ENCODE measurements at regions not wholly inside any gene's neighbourhood (a gene's known extent, or its start where the extent isn't known, plus 50 kb on each side); places are given as distances from the start of the nearest gene placed in this dataset.

GRCh38 chr9:90975781-90976538 is 174.3 kb downstream of the SYK start:
- FAIRE-seq: no peak
- no peak for DNase-seq (ENCODE audit: extremely low spot score, insufficient read length, low read depth)

GRCh38 chr9:90979138-90979551 is 177.5 kb downstream of the SYK start:
- no peak for FAIRE-seq
- no peak for DNase-seq (ENCODE audit: extremely low spot score, insufficient read length, low read depth)

- FAIRE-seq (no peak), DNase-seq (ENCODE audit: extremely low spot score, insufficient read length, low read depth) (no peak)
Observed at GRCh38 chr9:90979639-90980038, 178.0 kb downstream of the SYK start.

GRCh38 chr9:90981726-90982125 is 180.1 kb downstream of the SYK start:
- DNase-seq (ENCODE audit: extremely low spot score, insufficient read length, low read depth) (no peak), FAIRE-seq (no peak)

GRCh38 chr9:90983394-90983793 is 181.8 kb downstream of the SYK start:
- FAIRE-seq (no peak), DNase-seq (ENCODE audit: extremely low spot score, insufficient read length, low read depth) (no peak)

GRCh38 chr9:90985631-90986030 is 184.0 kb downstream of the SYK start:
- DNase-seq (ENCODE audit: extremely low spot score, insufficient read length, low read depth) (no peak), FAIRE-seq (no peak)

GRCh38 chr9:90986161-90986560 is 184.5 kb downstream of the SYK start:
- no peak for DNase-seq (ENCODE audit: extremely low spot score, insufficient read length, low read depth)
- no peak for FAIRE-seq

- FAIRE-seq (no peak), DNase-seq (ENCODE audit: extremely low spot score, insufficient read length, low read depth) (no peak)
Observed at GRCh38 chr9:90987566-90987965, 185.9 kb downstream of the SYK start.

- no peak for DNase-seq (ENCODE audit: extremely low spot score, insufficient read length, low read depth)
- FAIRE-seq: no peak
Observed at GRCh38 chr9:90988318-90988717, 186.7 kb downstream of the SYK start.

- DNase-seq (ENCODE audit: extremely low spot score, insufficient read length, low read depth) (no peak), FAIRE-seq (no peak)
Observed at GRCh38 chr9:90991953-90992352, 190.3 kb downstream of the SYK start.

GRCh38 chr9:90995516-90995915 is 193.9 kb downstream of the SYK start:
- DNase-seq (ENCODE audit: extremely low spot score, insufficient read length, low read depth) (no peak), FAIRE-seq (no peak)

- DNase-seq (ENCODE audit: extremely low spot score, insufficient read length, low read depth) (no peak), FAIRE-seq (no peak)
Observed at GRCh38 chr9:90996154-90997065, 194.8 kb downstream of the SYK start.

- DNase-seq (ENCODE audit: extremely low spot score, insufficient read length, low read depth) (no peak), FAIRE-seq (no peak)
Observed at GRCh38 chr9:90998573-90998972, 197.0 kb downstream of the SYK start.

GRCh38 chr9:90999425-91000397 is 198.1 kb downstream of the SYK start:
- no peak for FAIRE-seq

GRCh38 chr9:91001146-91001611 is 199.6 kb downstream of the SYK start:
- FAIRE-seq (no peak), DNase-seq (ENCODE audit: extremely low spot score, insufficient read length, low read depth) (no peak)

More at GRCh38 chr9:90999425-91000397, 198.1 kb downstream of the SYK start:
- no peak for DNase-seq (ENCODE audit: extremely low spot score, insufficient read length, low read depth)

- DNase-seq (ENCODE audit: extremely low spot score, insufficient read length, low read depth): no peak
- no peak for FAIRE-seq
Observed at GRCh38 chr9:91004484-91004883, 202.9 kb downstream of the SYK start.

GRCh38 chr9:91004992-91005391 is 203.4 kb downstream of the SYK start:
- FAIRE-seq: no peak
- DNase-seq (ENCODE audit: extremely low spot score, insufficient read length, low read depth): no peak

GRCh38 chr9:91006046-91006445 is 204.4 kb downstream of the SYK start:
- FAIRE-seq (no peak), DNase-seq (ENCODE audit: extremely low spot score, insufficient read length, low read depth) (no peak)

GRCh38 chr9:91008568-91008967 is 206.9 kb downstream of the SYK start:
- FAIRE-seq: no peak
- DNase-seq (ENCODE audit: extremely low spot score, insufficient read length, low read depth): no peak

GRCh38 chr9:91011891-91012290 is 210.3 kb downstream of the SYK start:
- no peak for DNase-seq (ENCODE audit: extremely low spot score, insufficient read length, low read depth)
- FAIRE-seq: no peak

Data from GM18507 (cell line).